HCT116 (cell line): ENCODE measurements at regions not wholly inside any gene's neighbourhood (a gene's known extent, or its start where the extent isn't known, plus 50 kb on each side); places are given as distances from the start of the nearest gene placed in this dataset.

Experiments
- ELF1 ChIP-seq: IDR thresholded peaks from 2 replicates; pipeline ENCODE4 v1.6.1; 2012; ENCODE audit warnings: low read depth, borderline replicate concordance
- EZH2 ChIP-seq: fragments of 200-600 bp; sonication (generic); IDR thresholded peaks from 2 replicates; pipeline ENCODE4 v1.6.1; 2017; ENCODE audit warnings: antibody characterized with exemption, mixed run types
- POLR2A ChIP-seq: IDR thresholded peaks from 2 replicates; pipeline ENCODE4 v1.7.0; 2011; ENCODE audit warnings: borderline replicate concordance; ENCODE audit not compliant: insufficient read depth, insufficient read length; ENCODE audit errors: extremely low read depth
- POLR2AphosphoS5 ChIP-seq: IDR thresholded peaks from 2 replicates; pipeline ENCODE4 v1.6.1; 2011; ENCODE audit warnings: mild to moderate bottlenecking, low read depth, low read length, moderate library complexity
- RAD21 ChIP-seq: IDR thresholded peaks from 2 replicates; pipeline ENCODE4 v1.6.1; 2012; ENCODE audit warnings: low read depth, mild to moderate bottlenecking
- REST ChIP-seq: IDR thresholded peaks from 2 replicates; pipeline ENCODE4 v1.6.1; 2012; ENCODE audit warnings: low read depth
- SIN3A ChIP-seq: IDR thresholded peaks from 2 replicates; pipeline ENCODE4 v1.6.1; 2012; ENCODE audit warnings: low read depth
- SP1 ChIP-seq: IDR thresholded peaks from 2 replicates; pipeline ENCODE4 v1.6.1; 2012; ENCODE audit warnings: low read depth
- SRF ChIP-seq: IDR thresholded peaks from 2 replicates; pipeline ENCODE4 v1.6.1; 2012; ENCODE audit warnings: low read depth
- TCF7L2 ChIP-seq: IDR thresholded peaks from 2 replicates; pipeline ENCODE4 v1.7.0; 2011; ENCODE audit warnings: borderline replicate concordance, inconsistent platforms; ENCODE audit not compliant: insufficient read depth, insufficient read length; ENCODE audit errors: extremely low read depth
- YY1 ChIP-seq: IDR thresholded peaks from 2 replicates; pipeline ENCODE4 v1.6.1; 2011; ENCODE audit warnings: low read length, low read depth, moderate library complexity, mild to moderate bottlenecking; ENCODE audit not compliant: insufficient replicate concordance; ENCODE audit errors: extremely low read depth
- TF ChIP-seq, protein P1 (sequence below), 3 experiments: fragments of 200-600 bp in 1 of 3; sonication (generic) in 1 of 3; IDR thresholded peaks in 2 of 3; conservative IDR thresholded peaks in 1 of 3; 2 replicates each; pipeline ENCODE4 v1.5.1; 2012 to 2017; ENCODE audit warnings: low read depth in 2 of 3, low read length in 2 of 3, antibody characterized with exemption in 1 of 3, borderline replicate concordance in 1 of 3, control low read depth in 1 of 3, mild to moderate bottlenecking in 1 of 3, mixed read lengths in 1 of 3, mixed run types in 1 of 3, moderate library complexity in 1 of 3; ENCODE audit not compliant: insufficient read depth in 1 of 3
- TF ChIP-seq, protein P2 (sequence below): IDR thresholded peaks from 2 replicates; pipeline ENCODE4 v1.6.1; 2012

DNA sequence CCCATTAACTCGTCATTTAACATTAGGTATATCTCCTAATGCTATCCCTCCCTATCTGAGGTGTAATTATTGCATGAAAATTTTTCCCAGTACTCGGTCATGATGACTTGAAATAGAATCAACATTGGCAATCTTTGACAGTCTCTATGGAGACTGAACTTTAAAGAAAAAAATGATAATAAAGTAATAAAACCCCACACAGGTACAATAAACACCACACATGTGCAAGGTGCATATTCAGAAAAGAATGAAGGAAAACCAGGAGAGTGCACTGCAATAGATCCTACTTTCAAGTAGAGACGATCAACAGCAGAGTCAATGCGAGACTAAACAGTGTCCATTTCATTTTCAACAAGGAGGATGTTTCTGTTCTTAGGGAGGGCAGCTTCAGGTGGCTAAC is 1253.8 kb upstream of the TMEM132C start:
- TF ChIP-seq SRF (no peak), SIN3A (no peak), POLR2A (no peak), POLR2AphosphoS5 (no peak), SP1 (no peak), TCF7L2 (no peak), REST (no peak), ELF1 (no peak), YY1 (no peak), EZH2 (no peak), RAD21 (no peak)
- TF ChIP-seq, protein P1, sequence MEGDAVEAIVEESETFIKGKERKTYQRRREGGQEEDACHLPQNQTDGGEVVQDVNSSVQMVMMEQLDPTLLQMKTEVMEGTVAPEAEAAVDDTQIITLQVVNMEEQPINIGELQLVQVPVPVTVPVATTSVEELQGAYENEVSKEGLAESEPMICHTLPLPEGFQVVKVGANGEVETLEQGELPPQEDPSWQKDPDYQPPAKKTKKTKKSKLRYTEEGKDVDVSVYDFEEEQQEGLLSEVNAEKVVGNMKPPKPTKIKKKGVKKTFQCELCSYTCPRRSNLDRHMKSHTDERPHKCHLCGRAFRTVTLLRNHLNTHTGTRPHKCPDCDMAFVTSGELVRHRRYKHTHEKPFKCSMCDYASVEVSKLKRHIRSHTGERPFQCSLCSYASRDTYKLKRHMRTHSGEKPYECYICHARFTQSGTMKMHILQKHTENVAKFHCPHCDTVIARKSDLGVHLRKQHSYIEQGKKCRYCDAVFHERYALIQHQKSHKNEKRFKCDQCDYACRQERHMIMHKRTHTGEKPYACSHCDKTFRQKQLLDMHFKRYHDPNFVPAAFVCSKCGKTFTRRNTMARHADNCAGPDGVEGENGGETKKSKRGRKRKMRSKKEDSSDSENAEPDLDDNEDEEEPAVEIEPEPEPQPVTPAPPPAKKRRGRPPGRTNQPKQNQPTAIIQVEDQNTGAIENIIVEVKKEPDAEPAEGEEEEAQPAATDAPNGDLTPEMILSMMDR (IDR thresholded peaks at IDR 0.05 in 2 of 3, conservative IDR thresholded peaks at IDR 0.05 in 1 of 3; ENCODE audit: borderline replicate concordance in 1 of 3, insufficient read depth in 1 of 3, low read depth in 2 of 3, low read length in 2 of 3), result no peak
- TF ChIP-seq, protein P2, sequence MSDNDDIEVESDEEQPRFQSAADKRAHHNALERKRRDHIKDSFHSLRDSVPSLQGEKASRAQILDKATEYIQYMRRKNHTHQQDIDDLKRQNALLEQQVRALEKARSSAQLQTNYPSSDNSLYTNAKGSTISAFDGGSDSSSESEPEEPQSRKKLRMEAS, result no peak
